Keratinocyte (primary cell): ENCODE measurements at regions not wholly inside any gene's neighbourhood (a gene's known extent, or its start where the extent isn't known, plus 50 kb on each side); places are given as distances from the start of the nearest gene placed in this dataset.

Experiments
- EZH2 ChIP-seq: IDR thresholded peaks from one replicate; pipeline ENCODE4 v1.6.1; 2012; ENCODE audit warnings: inconsistent platforms, mild to moderate bottlenecking, low read length, moderate library complexity
- TF ChIP-seq, protein P1 (sequence below), 3 experiments: IDR thresholded peaks in 1 of 3; conservative IDR thresholded peaks in 1 of 3; optimal IDR thresholded peaks in 1 of 3; 2 replicates in 2 of 3; 3 replicates in 1 of 3; pipeline versions ENCODE3 to v1.5.1; 2011; ENCODE audit warnings: low read length in 3 of 3, mild to moderate bottlenecking in 3 of 3, moderate library complexity in 2 of 3, control low read depth in 1 of 3, inconsistent platforms in 1 of 3; ENCODE audit not compliant: insufficient read depth in 2 of 3; ENCODE audit errors: extremely low read depth in 1 of 3

GRCh38 chr6:144695858-144696533 lies 410.9 kb downstream of the UTRN start:
- TF ChIP-seq, protein P1, sequence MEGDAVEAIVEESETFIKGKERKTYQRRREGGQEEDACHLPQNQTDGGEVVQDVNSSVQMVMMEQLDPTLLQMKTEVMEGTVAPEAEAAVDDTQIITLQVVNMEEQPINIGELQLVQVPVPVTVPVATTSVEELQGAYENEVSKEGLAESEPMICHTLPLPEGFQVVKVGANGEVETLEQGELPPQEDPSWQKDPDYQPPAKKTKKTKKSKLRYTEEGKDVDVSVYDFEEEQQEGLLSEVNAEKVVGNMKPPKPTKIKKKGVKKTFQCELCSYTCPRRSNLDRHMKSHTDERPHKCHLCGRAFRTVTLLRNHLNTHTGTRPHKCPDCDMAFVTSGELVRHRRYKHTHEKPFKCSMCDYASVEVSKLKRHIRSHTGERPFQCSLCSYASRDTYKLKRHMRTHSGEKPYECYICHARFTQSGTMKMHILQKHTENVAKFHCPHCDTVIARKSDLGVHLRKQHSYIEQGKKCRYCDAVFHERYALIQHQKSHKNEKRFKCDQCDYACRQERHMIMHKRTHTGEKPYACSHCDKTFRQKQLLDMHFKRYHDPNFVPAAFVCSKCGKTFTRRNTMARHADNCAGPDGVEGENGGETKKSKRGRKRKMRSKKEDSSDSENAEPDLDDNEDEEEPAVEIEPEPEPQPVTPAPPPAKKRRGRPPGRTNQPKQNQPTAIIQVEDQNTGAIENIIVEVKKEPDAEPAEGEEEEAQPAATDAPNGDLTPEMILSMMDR (optimal IDR thresholded peaks at IDR 0.05 in 1 of 3, IDR thresholded peaks at IDR 0.05 in 1 of 3, conservative IDR thresholded peaks at IDR 0.05 in 1 of 3; ENCODE audit: extremely low read depth in 1 of 3, insufficient read depth in 2 of 3, low read length in 3 of 3), result no peak
- no peak for TF ChIP-seq EZH2
